Stimulated activated CD8-positive, alpha-beta memory T cell treated with anti-CD3 and anti-CD28 coated beads, Interleukin-15, amount 100 ng/mL, for 48 hours (primary cell): ENCODE measurements at regions not wholly inside any gene's neighbourhood (a gene's known extent, or its start where the extent isn't known, plus 50 kb on each side); places are given as distances from the start of the nearest gene placed in this dataset.

Experiments used
- DNase-seq, 2 donors: peaks; one replicate each; pipeline ENCODE4 v3.0.0-alpha.2; 2020; ENCODE audit warnings: low read depth in 2 of 2

- no peak for DNase-seq
Measured at GRCh38 chr6:6376845-6377244, 56.4 kb upstream of the F13A1 start.

GRCh38 chr6:6377621-6378020, 57.2 kb upstream of the F13A1 start:
- no peak for DNase-seq

DNA sequence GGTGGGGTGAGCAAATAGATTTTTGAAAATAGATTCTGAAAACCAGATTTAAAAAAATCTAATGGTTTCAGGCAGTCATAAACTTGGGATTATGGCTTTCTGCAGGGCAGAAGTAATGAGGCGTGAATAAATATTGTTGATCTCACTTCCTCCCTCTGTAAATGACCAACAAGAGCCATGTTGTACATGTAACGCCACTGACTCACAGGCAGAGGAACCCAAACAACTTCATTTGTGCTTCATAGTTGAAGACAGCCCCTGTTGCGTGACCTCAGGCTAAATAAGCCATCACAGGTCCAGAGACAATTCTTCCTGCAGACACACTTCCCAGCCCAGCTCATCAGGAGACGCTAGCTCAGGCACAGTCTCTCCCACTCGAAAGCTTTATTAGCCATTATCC, 59.1 kb upstream of the F13A1 start:
- no peak for DNase-seq

DNA sequence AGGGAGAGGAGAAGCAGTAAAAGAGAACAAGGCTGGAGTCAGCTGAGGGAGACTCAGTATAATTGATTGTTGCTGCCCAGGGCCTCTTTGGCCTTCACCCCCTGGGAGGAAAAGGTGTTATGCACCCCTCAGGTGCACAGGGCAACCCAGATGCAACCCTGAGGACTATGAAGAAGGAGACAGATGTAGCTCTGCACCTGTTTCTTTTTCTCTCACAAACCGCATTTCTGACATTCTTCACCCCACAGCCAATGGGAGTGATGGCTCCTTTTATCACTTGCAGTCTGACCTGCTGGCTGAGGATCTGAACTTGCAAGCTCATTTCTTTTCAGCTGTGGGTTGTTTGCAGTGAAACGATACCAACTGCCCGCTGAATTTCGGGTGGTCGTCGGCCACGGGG, 64.1 kb upstream of the F13A1 start:
- DNase-seq = no peak

GRCh38 chr6:6386010-6386409, 65.5 kb upstream of the F13A1 start:
- no peak for DNase-seq

DNA sequence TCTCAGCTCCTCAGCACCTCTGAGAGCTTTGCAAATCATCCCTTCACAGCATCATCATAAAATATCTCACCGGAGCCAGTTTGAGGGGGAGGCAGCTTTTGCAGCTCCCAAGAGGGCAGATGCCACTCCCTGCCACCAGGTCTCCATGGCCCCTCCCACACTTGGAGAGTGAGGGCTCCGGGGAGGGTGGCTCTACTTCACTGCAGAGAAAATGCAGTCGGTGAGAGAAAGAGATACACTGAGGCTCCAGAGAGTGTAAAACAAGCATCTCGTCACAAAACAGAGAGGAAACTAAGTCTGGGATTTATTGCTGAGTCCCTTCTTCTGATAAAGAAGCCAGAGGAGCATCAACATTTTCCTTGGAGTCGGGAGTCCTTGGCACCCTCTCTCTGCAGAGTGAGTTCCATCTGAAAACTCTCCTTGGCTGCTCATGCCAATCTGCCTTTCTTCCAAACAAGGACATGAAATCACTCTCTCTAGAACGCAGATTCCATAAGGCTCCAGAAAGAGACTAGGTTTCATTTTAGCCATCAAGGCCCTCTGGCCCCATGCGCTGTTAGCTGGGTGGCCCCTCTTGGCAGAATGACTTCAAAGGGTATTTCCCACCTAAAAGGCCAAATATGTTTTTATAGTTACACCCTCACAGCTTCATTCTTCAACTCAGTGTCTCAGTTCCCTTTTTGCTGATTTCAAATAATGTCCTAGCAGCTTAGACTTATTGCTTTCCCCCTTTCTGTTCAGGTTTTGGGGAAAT, 70.6 kb upstream of the F13A1 start:
- no peak for DNase-seq

- no peak for DNase-seq
Measured at GRCh38 chr6:6392214-6393068, 72.0 kb upstream of the F13A1 start.

- no peak for DNase-seq
Measured at GRCh38 chr6:6393069-6393529, 72.6 kb upstream of the F13A1 start.

DNA sequence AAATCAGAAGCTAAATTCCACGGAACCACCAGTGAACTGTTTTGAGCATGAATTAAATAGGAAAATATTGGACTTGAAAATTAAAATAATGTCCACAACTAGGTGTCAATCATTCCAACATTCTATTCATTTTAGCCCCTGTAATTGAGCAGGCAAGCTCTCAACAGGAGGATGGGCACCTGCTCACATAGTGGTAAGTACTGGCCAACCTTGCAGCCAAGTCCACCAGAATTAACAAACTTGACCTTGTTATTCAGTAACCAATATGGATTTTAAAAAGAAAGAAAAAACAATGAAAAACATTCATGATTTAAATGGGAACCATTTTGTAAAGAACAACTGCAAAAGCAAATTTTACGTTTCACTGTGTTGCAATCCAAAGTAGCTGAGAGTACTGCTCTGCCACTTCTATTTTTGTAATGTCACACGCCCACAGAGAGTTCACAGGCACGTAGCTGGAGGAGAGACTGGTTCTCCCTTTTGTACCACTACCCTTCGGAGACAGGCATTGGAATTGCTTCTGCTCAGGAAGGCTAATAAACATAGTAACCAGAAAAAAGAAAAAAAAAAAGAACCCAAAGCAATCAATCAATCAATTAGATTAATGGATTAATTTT, 75.2 kb upstream of the F13A1 start:
- no peak for DNase-seq

DNA sequence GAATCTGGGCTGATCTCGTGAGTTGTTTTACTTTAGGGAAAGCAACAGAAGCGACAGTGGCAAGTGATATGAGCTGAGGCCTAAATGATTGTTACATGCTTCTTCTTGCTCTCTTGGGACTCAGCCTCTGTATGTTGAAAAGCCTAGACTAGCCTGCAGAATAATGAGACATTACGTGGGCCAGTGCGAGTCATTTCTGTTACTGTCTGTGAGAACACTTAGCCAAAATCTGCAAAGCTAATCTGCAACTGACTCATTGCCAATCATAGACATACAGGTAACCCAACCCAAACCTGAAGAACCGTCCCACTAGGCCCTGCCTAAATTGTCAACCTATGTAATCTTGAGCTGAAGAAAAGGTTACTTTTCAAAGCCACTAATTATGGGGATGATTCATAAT, 77.4 kb upstream of the F13A1 start:
- no peak for DNase-seq

- DNase-seq = no peak
Measured at GRCh38 chr6:6399568-6399967, 79.1 kb upstream of the F13A1 start.

- DNase-seq = no peak
Measured at GRCh38 chr6:6401401-6401800, 80.9 kb upstream of the F13A1 start.

DNA sequence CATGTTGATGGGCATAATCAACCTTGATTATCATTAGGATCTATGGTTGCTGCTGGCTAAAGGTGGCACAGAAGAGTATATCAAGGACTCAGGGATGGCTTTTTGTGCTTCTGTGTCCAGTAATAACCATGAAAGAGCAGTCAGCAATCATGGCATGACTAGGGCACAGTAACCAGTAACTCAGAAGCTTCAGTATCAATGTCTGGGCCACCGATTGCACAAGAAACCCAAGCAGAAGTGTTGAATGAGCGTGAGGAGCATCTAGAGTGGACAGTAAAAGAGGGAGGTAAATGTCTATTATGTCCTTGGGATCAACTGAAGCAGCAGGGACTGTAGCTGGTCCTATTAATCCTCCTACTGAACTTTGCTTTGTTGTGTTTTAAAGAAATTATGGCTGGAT, 81.5 kb upstream of the F13A1 start:
- no peak for DNase-seq

- no peak for DNase-seq
Measured at GRCh38 chr6:6402591-6402990, 82.1 kb upstream of the F13A1 start.

DNA sequence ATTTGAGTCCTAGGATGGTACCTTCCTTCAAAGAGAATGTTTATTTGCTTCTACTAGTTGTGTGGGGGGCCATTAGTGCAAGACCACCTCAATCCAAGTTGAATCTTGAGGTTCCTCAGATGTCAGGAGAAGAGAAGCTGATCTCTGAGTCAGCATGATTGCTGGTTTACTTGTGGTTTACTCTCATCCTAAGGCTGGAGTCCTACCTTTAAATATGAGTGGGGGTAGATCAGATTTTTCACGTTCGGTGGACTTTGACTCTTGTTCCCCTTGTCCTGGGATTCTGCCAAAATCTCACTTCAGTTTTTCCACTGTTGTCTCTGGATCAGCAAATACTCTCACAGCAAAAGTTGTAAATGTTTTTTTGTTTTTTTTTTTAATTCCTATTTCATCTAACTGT, 84.6 kb upstream of the F13A1 start:
- no peak for DNase-seq

GRCh38 chr6:6405997-6406714, 85.7 kb upstream of the F13A1 start:
- DNase-seq = no peak

- DNase-seq = no peak
Measured at GRCh38 chr6:6406715-6407070, 86.2 kb upstream of the F13A1 start.

- DNase-seq = no peak
Measured at GRCh38 chr6:6407071-6407741, 86.7 kb upstream of the F13A1 start.

DNA sequence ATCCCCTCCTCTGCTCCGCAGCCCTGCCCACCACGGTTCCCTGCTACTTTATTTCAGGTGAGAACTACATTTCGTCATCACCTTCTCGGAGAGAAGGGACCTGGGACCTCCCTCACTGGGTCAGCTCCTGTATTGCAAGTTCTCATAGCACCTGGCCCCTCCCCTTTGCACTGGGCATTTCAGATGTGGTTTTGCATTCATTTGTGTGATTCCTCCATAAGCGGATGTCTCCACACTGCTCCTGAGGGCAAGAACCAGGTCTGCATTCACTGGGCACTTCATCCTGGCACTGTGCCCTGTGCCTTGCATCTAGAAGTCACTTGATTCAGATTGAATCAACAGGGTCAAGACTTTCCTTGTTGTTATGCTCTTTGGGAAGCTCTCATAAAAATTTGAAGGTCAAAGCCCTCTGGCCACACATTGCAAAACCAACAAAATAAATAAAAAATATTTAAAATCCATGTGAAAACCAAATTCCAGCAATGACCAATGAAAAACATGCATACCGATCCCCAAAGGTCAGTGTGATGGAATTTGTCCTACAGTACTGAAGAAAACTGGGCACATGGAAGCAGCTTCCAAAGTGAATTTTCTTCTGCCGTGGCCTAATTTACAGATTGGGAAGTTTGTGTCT, 89.1 kb upstream of the F13A1 start:
- DNase-seq = no peak

GRCh38 chr6:6411115-6411514, 90.7 kb upstream of the F13A1 start:
- no peak for DNase-seq

- DNase-seq = no peak
Measured at GRCh38 chr6:6412221-6412620, 91.8 kb upstream of the F13A1 start.
